Stomach (tissue), 4 donors: ENCODE measurements at regions not wholly inside any gene's neighbourhood (a gene's known extent, or its start where the extent isn't known, plus 50 kb on each side); places are given as distances from the start of the nearest gene placed in this dataset.

Source experiments
- CTCF ChIP-seq, 7 experiments: fragments of 450-650 bp in 4 of 7; fragments of 200-600 bp in 3 of 7; sonication (generic) in 3 of 7; IDR thresholded peaks; one replicate each; pipeline ENCODE4 v1.5.1; 2016 to 2019; ENCODE audit warnings: antibody characterized with exemption in 7 of 7, control low read depth in 2 of 7, mild to moderate bottlenecking in 1 of 7
- EP300 ChIP-seq: sonication (generic); formaldehyde crosslinking; IDR thresholded peaks from one replicate; pipeline ENCODE4 v1.6.1; 2017; ENCODE audit warnings: antibody characterized with exemption
- POLR2A ChIP-seq, 4 donors: fragments of 450-650 bp; IDR thresholded peaks; one replicate each; pipeline ENCODE4 v1.6.1; 2016; ENCODE audit warnings: antibody characterized with exemption in 4 of 4, control low read depth in 2 of 4, mild to moderate bottlenecking in 1 of 4, moderate library complexity in 1 of 4
- POLR2AphosphoS5 ChIP-seq, 3 donors: sonication (generic); formaldehyde crosslinking; IDR thresholded peaks; one replicate each; pipeline ENCODE4 v1.6.1; 2016; ENCODE audit warnings: antibody characterized with exemption in 3 of 3

DNA sequence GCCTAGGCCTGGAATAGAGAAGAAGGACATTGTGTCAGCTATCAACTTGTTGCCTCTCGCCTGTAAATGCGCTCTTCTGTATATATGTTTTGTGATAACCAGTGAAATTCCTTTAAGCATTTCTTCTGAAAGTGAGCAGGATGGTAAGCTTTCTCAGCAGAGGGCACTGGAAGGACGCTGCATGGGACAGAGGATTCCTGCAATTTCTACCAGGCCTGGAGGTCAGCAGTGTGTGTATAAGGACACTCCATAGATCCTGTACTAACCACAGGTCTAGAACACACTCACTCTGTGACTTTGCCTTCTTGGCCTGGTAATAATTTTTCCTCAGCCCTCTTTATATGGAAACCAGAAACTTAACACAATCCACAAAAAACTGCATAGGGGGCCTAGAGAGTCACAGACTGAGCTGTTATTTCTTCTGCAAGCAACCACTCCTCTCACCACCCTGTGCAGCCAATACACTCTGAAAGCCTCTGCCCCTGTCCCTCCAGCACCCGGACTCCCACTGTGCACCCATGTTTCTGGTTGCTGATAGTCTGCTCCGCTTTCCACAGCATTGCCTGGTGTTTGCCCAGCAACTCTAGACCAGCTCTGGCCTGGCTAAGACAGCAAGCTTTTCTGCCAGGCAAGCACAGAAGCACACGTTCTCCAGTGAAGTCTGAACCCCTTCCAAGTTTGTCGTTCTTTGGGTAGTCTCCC lies 94.0 kb upstream of the RMST start:
- TF ChIP-seq POLR2A (IDR thresholded peaks at IDR 0.05) (no peak), CTCF (IDR thresholded peaks at IDR 0.05) (no peak), EP300 (no peak), POLR2AphosphoS5 (IDR thresholded peaks at IDR 0.05) (no peak)
